Lung (tissue), 11 donors: ENCODE measurements at regions not wholly inside any gene's neighbourhood (a gene's known extent, or its start where the extent isn't known, plus 50 kb on each side); places are given as distances from the start of the nearest gene placed in this dataset.
A peak's percentile ranks its signal among the peaks of the same experiment; 100 is the strongest.
"Not testable (repeated sequence)": the region's sequence is repeated elsewhere in the genome, so short reads cannot be mapped to it uniquely, and the experiment has no call there.

ENCODE experiments used
- ATAC-seq: fragments of 200-7000 bp; cut with Tn5 transposase; one replicate; pipeline ENCODE4 v1.9.1; 2020; ENCODE audit warnings: moderate number of reproducible peaks; ENCODE audit not compliant: insufficient read depth, low FRiP score
- DNase-seq, 3 donors: peaks; one replicate each; pipeline ENCODE4 v3.0.0-alpha.2; 2013 to 2017
- H3K27ac ChIP-seq, 2 donors: one replicate each; pipeline ENCODE4 v1.5.1; 2013; ENCODE audit warnings: mild to moderate bottlenecking in 2 of 2, moderate library complexity in 2 of 2, control low read depth in 1 of 2, inconsistent platforms in 1 of 2, low read depth in 1 of 2, low read length in 1 of 2
- H3K27me3 ChIP-seq, 3 donors: one replicate each; pipeline ENCODE4 v1.5.1; 2013; ENCODE audit warnings: low read length in 2 of 3; ENCODE audit not compliant: control insufficient read depth in 3 of 3, insufficient read depth in 3 of 3
- H3K36me3 ChIP-seq, 4 donors: one replicate each; pipeline ENCODE4 v1.5.1; 2013; ENCODE audit warnings: low read length in 4 of 4, mild to moderate bottlenecking in 1 of 4, moderate library complexity in 1 of 4; ENCODE audit not compliant: control insufficient read depth in 4 of 4, insufficient read depth in 4 of 4
- H3K4me1 ChIP-seq, 5 donors: one replicate each; pipeline ENCODE4 v1.5.1; 2013; ENCODE audit warnings: low read length in 5 of 5, mild to moderate bottlenecking in 2 of 5, moderate library complexity in 1 of 5; ENCODE audit not compliant: control insufficient read depth in 5 of 5, insufficient read depth in 5 of 5
- H3K4me3 ChIP-seq: one replicate; pipeline ENCODE4 v1.5.1; 2013; ENCODE audit warnings: mild to moderate bottlenecking, control low read depth, moderate library complexity
- H3K9ac ChIP-seq, 2 donors: one replicate each; pipeline ENCODE4 v1.5.1; 2013; ENCODE audit warnings: low read length in 2 of 2, control low read depth in 1 of 2; ENCODE audit not compliant: insufficient read depth in 1 of 2
- H3K9me3 ChIP-seq, 4 donors: one replicate each; pipeline ENCODE4 v1.5.1; 2013; ENCODE audit warnings: low read length in 3 of 4, mild to moderate bottlenecking in 1 of 4, moderate library complexity in 1 of 4; ENCODE audit not compliant: control insufficient read depth in 4 of 4, insufficient read depth in 3 of 4
- CTCF ChIP-seq: IDR thresholded peaks from 2 replicates; pipeline ENCODE4 v1.5.1; 2012; ENCODE audit warnings: mild to moderate bottlenecking; ENCODE audit errors: control extremely low read depth, extremely low read depth
- WGBS, 2 donors: extraction: QIAGEN DNeasy Blood & Tissue Kit; methylation state at CpG; one replicate each; pipeline ENCODE4 v1.1.7; 2013; 5-methylcytosine and 5-hydroxymethylcytosine counted together
- donor health status: control.
- donor health status: control.
- donor health status: Bipolar disorder and iron deficiency.
- donor health status: healthy.
- donor health status: DM: yes; HTN: yes; CAD: no.

- H3K9me3 ChIP-seq, result no peaks in the 10 kb centered on the region
- no peaks in the 10 kb centered on the region for H3K27me3 ChIP-seq
- WGBS, 2 donors, result 96 to 97% methylated on average over 2 of the region's 2 CpGs
- no peaks in the 10 kb centered on the region for H3K36me3 ChIP-seq
- no peak overlapping the region for H3K4me3 ChIP-seq
- no peak for TF ChIP-seq CTCF
- ATAC-seq (no peak), DNase-seq (no peak)
- H3K9ac ChIP-seq, result no peak overlapping the region
- H3K27ac ChIP-seq, result no peak overlapping the region
- H3K4me1 ChIP-seq, result no peaks in the 10 kb centered on the region
Measured at GRCh38 chr5:58300346-58300895, 159.5 kb downstream of the PLK2 start.

- Histone ChIP-seq H3K4me3 (no peak overlapping the region), H3K27me3 (no peaks in the 10 kb centered on the region), H3K9ac (no peak overlapping the region), H3K9me3 (no peaks in the 10 kb centered on the region), H3K4me1 (no peaks in the 10 kb centered on the region), H3K27ac (no peak overlapping the region), H3K36me3 (no peaks in the 10 kb centered on the region)
- TF ChIP-seq CTCF, result no peak
- ATAC-seq (no peak), DNase-seq (no peak)
Measured at GRCh38 chr5:58299256-58299655, 160.6 kb downstream of the PLK2 start.

GRCh38 chr5:58294598-58295305 is 165.1 kb downstream of the PLK2 start:
- Histone ChIP-seq H3K4me1 (no peaks in the 10 kb centered on the region), H3K36me3 (no peaks in the 10 kb centered on the region), H3K4me3 (no peak overlapping the region), H3K9ac (no peak overlapping the region), H3K27me3 (no peaks in the 10 kb centered on the region), H3K27ac (no peak overlapping the region), H3K9me3 (no peaks in the 10 kb centered on the region)
- ATAC-seq (peak; percentile 47), DNase-seq (peak in 1 of 3 donors; percentile 17)
- TF ChIP-seq CTCF, result no peak
- WGBS, 2 donors, result 28 to 37% methylated on average over 1 of the region's 1 CpG

GRCh38 chr5:58288275-58288674 is 171.6 kb downstream of the PLK2 start:
- not testable (repeated sequence) for H3K27me3 ChIP-seq, H3K9ac ChIP-seq, H3K9me3 ChIP-seq, H3K4me3 ChIP-seq, ATAC-seq, H3K27ac ChIP-seq, H3K36me3 ChIP-seq, DNase-seq, H3K4me1 ChIP-seq
- 83 to 87% methylated on average over 10 of the region's 10 CpGs for WGBS, 2 donors
